SK-N-SH treated with all-trans-retinoic acid at 6 μM for 48 hours (cell line): ENCODE measurements at regions not wholly inside any gene's neighbourhood (a gene's known extent, or its start where the extent isn't known, plus 50 kb on each side); places are given as distances from the start of the nearest gene placed in this dataset.

Experiments
- ARNTL ChIP-seq: fragments of 450-650 bp; formaldehyde crosslinking; IDR thresholded peaks from 2 replicates; pipeline ENCODE4 v1.5.0; 2020; ENCODE audit warnings: low read depth, mild to moderate bottlenecking, moderate library complexity, borderline replicate concordance
- CSRNP3 ChIP-seq: fragments of 250-450 bp; sonication (Bioruptor Pico); IDR thresholded peaks from 2 replicates; pipeline ENCODE4 v1.5.1; 2021; ENCODE audit warnings: mild to moderate bottlenecking, moderate library complexity
- GLIS3 ChIP-seq: fragments of 250-450 bp; sonication (Bioruptor Pico); IDR thresholded peaks from 2 replicates; pipeline ENCODE4 v1.5.0; 2020; ENCODE audit warnings: mild to moderate bottlenecking, moderate library complexity
- OSR1 ChIP-seq: fragments of 250-450 bp; sonication (Bioruptor Pico); IDR thresholded peaks from 2 replicates; pipeline ENCODE4 v1.8.0; 2022; ENCODE audit warnings: moderate library complexity, mild to moderate bottlenecking, inconsistent platforms
- PATZ1 ChIP-seq: fragments of 250-450 bp; sonication (Bioruptor Pico); IDR thresholded peaks from 2 replicates; pipeline ENCODE4 v1.8.0; 2020; ENCODE audit warnings: mild to moderate bottlenecking, moderate library complexity, borderline replicate concordance
- ZFP3 ChIP-seq: fragments of 250-450 bp; sonication (Bioruptor Pico); IDR thresholded peaks from 2 replicates; pipeline ENCODE4 v1.5.0; 2020; ENCODE audit warnings: mild to moderate bottlenecking, moderate library complexity
- ZFP30 ChIP-seq: fragments of 450-650 bp; formaldehyde crosslinking; IDR thresholded peaks from 2 replicates; pipeline ENCODE4 v1.5.0; 2022; ENCODE audit warnings: mild to moderate bottlenecking, moderate library complexity

GRCh38 chr1:228851618-228852017 lies 116.3 kb downstream of the RHOU start:
- no peak for TF ChIP-seq ZFP3 (CRISPR knock-in tag)
- no peak for TF ChIP-seq ARNTL
- TF ChIP-seq PATZ1 (CRISPR knock-in tag), result no peak
- no peak for TF ChIP-seq OSR1
- TF ChIP-seq GLIS3, result no peak
- no peak for TF ChIP-seq CSRNP3
- no peak for TF ChIP-seq ZFP30
